NCI-H146 (cell line): ENCODE measurements at regions not wholly inside any gene's neighbourhood (a gene's known extent, or its start where the extent isn't known, plus 50 kb on each side); places are given as distances from the start of the nearest gene placed in this dataset.
"Not testable (repeated sequence)": the region's sequence is repeated elsewhere in the genome, so short reads cannot be mapped to it uniquely, and the experiment has no call there.

ENCODE experiments used
- DNase-seq: peaks from one replicate; lab custom pipeline; 2025; lab: John Stamatoyannopoulos, UW

GRCh38 chr12:68425998-68426397 lies 93.8 kb upstream of the MDM1 start:
- no peak for DNase-seq

DNA sequence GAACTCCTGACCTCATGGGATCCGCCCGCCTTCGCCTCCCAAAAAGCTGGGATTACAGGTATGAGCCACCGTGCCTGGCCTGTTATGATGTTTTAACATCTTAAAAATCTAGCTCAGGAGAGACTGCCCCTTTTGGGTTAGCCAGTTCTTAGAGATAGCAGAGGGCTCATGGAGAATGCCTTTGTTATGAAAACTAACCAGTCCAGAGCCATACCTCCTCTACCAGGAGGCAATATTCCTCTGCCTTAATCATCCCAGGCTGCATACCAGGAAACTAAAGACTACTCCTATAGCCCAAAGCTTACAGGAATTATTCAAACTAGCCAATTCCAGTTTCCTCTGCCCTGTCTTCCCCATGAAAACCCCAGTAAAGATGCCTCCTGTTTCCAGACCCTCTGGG lies 96.0 kb upstream of the MDM1 start:
- no peak for DNase-seq

- no peak for DNase-seq
These were observed 96.8 kb upstream of the MDM1 start for GRCh38 chr12:68428724-68429501.

DNA sequence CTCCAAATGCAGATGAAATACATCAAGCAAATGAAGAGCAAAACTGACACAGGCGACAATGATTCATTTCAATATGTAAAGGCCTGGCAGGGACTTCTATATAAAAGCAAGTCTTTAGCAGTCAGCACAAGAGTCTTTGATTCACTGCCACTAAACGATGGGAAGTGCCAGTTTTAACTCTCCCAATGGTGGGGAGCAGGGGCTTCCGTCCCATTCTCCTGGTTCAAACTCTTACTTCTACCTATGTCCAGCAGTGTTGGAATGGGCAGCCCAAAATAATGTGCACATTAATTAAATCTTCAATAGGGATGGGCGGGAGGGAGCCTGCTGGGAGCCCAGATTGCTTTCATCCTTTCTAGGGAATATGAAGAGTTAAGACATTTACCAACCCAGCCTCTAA lies 97.5 kb upstream of the MDM1 start:
- DNase-seq: no peak

DNA sequence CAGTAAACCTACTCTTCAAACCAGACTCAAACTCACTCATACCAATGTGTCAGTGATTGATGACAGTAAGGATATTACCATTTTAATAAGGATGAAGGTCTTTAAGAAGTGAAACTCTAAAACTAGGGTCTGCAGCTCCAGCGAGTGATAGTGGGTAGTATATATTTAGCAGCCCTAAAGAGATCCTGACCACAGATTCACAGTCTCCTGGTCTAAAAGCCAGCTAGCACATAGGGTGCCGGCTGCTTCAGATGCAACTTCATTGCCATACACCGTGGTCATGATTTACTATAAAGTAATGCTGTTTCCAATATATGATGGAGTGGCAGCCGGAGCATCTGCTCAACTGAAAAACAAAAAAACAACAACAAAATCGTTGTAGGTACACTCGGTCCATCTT lies 99.6 kb upstream of the MDM1 start:
- no peak for DNase-seq

DNA sequence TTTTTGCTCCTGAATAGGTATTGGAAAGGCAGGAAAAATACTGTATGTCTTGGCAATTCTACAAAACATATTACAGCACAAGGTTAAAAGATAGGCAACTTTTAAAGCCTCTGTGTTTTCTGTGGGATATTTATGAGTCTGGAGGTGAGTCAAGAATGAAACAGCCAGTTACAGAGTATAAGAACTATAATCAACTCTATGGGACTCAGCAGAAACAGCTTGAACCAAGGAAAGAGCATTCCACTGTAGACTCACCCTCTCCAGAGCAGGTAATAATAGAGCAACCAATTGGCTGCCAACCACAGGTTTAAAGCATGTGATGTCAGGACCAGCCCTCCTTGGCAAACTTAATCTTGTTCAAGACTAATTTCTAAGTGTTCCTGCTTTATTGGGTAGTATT lies 100.5 kb upstream of the MDM1 start:
- DNase-seq: no peak

GRCh38 chr12:68434391-68435298 lies 102.5 kb upstream of the MDM1 start:
- DNase-seq: no peak

DNA sequence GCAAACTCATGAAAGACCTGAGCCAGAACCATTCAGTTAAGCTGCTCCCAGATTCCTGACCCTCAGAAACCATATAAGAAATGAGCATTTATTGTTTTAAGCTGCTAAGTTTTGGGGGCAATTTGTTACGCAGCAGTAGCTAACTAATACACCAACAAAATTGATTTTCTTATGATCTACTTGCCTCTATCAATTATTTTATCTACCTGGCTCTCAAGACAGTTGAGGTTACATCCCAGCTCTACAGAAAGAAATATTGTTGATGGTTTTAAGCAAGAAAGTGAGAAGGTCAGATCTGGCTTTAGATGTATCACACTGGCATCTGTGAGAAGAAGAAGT lies 103.1 kb upstream of the MDM1 start:
- DNase-seq: no peak

DNA sequence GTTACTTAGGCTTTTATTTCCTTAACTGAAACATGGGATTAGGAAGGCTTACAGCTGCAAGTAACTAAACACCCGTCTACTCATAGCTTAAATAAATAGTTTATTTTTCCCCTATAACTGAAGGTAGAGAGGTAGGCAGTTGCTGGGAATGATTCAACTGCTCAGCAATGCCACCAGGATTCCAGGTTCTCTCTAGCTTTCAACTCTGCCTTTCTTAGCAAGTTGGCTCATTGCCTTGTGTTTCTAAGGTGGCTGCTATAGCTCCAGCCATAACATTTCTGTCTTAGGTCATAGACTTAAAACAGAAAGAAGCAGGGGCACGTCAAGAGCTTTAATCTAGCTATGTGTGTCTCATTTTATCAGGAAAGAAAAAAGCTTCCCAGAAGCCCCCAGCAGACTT lies 103.7 kb upstream of the MDM1 start:
- no peak for DNase-seq

- no peak for DNase-seq
These were observed 106.4 kb upstream of the MDM1 start for GRCh38 chr12:68438601-68439000.

GRCh38 chr12:68439368-68440045 lies 107.3 kb upstream of the MDM1 start:
- DNase-seq: no peak

DNA sequence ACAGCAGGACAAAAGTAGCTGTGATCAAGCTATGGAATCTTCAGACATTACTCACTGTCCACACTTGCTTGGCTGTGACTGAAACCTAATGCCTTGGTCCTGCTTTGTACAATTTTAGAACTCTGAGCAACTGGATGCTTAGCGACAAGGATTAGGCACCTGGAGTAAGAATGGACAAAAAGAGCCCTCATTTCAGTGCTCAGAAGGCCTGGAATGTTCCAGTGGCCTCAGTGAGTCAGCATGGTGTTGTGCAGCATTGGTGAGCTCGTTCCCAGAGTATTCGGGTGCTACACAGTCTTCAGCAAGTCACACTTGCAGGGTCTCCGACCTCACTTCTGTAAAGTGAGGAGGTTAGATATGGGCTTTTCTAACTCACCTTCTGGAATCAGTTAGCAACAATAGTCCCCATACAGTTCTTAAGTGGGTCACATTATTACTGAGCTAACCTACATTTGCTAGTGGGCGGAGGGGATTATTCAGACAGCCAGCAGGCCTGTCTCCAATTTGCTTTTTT lies 108.0 kb upstream of the MDM1 start:
- DNase-seq: no peak

GRCh38 chr12:68441167-68441566 lies 109.0 kb upstream of the MDM1 start:
- DNase-seq: no peak

GRCh38 chr12:68442353-68442972 lies 110.3 kb upstream of the MDM1 start:
- DNase-seq: not testable (repeated sequence)

DNA sequence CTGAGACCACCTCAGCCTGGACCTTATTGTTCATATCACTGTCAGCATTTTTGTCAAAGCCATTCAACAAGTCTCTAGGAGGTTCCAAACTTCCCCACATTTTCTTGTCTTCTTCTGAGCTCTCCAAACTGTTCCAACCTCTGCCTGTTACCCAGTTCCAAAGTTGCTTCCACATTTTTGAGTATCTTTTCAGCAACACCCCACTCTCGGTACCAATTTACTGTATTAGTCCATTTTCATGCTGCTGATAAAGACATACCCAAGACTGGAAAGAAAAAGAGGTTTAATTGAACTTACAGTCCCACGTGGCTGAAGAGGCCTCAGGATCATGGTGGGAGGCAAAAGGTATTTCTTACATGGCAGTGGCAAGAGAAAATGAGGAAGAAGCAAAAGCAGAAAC lies 111.5 kb upstream of the MDM1 start:
- DNase-seq: not testable (repeated sequence)

- DNase-seq: no peak
These were observed 113.7 kb upstream of the MDM1 start for GRCh38 chr12:68445824-68446223.

GRCh38 chr12:68446384-68446783 lies 114.2 kb upstream of the MDM1 start:
- DNase-seq: no peak

DNA sequence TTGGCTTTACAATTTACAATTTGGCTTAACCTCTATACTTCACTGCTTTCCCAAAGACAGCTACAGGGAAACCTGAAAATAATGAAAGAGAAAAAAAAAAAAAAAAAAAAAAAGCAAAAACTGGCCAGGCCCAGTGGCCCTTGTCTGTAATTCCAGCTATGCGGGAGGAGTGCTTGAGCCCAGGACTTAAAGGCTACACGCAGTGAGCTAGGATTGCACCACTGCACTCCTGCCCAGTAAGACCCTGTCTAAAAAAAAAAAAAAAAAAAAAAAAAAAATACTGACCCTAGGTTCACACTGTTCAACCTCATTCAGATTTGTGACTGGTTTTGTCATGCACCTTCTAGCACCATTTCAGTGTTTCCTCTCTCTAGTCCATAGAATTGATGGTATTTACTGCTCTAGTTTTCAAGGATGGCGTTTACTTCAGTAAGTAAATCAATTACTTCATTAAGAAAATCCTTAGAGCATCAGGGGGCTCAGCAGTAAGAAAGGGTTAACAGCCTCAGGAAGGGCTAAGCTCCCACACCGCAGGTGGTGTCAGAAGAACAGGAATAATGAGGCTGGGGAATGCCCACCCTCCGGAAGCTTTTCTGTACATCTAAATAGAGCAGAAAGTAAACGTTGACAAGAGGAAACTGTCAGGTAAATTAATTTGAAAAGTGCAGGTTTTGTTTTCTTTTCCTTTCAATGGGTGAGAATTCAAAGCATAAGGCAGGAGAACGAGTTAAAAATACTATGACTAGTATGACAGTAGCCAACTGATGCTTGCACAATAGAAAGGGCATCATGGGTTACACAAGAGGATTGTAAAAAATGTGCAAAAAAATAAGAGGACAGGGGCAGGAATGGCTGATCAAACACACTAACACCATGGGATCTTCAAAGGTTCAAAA lies 115.0 kb upstream of the MDM1 start:
- peak; percentile 69 for DNase-seq

DNA sequence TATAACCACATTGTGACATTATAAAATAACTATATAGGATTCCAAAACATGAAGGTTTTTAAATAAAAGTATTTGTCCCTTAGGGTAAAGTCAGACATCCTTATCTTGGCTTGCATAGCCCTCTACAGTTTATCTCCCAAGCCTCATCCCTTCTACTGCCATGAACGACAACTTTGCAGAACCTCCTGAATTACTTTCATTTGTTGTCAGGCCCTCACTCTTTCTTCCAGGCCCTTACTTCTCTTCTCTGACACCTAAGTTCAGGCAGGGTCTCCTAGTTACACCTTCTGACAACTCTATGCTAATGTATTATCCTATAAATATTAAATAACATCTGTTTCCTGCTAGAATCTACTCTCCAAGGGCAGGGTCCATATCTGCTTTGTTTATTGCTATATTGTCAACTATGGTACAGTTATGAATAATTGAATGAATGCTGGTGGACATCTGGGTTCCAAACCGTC lies 115.7 kb upstream of the MDM1 start:
- DNase-seq: no peak

DNA sequence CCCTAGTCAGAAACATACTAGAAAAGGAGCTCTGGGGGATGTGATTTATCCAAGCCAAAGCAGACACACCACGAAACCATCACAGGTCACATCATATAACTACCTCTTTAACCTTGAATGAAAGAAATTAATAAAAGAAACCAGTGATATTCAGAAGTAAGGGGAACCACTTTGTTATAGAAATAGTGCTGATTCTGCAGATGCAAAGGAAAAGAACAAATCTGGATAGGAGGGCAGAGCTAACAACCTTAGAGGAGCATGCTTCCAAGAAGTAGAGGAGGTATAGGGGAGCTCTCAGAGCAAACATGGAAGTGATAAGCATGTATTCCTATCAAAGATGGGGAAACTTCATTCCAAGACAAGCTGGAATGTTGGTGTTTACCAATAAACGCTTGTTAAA lies 117.0 kb upstream of the MDM1 start:
- no peak for DNase-seq

DNA sequence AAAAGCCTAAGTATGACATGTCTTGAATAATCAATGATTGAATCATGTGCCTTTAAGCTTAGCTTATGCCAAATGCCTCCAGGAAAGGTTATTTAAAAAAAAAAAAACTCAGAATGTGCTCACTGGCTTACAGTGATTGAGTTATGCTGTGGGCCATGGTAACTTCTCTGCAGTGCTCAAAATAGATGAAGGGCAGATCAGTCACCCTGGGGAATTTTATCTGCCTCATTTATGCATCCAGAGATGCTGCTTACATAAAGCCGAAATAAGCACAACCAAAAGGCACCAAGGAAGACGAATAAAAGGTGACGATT lies 118.7 kb upstream of the MDM1 start:
- DNase-seq: no peak
